Right renal pelvis (tissue), 4 donors: ENCODE measurements at regions not wholly inside any gene's neighbourhood (a gene's known extent, or its start where the extent isn't known, plus 50 kb on each side); places are given as distances from the start of the nearest gene placed in this dataset.

Experiments
- DNase-seq, 4 donors: peaks; one replicate each; pipeline ENCODE4 v3.0.0-alpha.2; 2013; ENCODE audit warnings: low read depth in 4 of 4, low spot score in 3 of 4, missing footprints in 1 of 4

- DNase-seq: no peak
These were observed 443.0 kb downstream of the GPM6A start for GRCh38 chr4:175369087-175369486.

GRCh38 chr4:175371091-175371490 is 441.0 kb downstream of the GPM6A start:
- no peak for DNase-seq

DNA sequence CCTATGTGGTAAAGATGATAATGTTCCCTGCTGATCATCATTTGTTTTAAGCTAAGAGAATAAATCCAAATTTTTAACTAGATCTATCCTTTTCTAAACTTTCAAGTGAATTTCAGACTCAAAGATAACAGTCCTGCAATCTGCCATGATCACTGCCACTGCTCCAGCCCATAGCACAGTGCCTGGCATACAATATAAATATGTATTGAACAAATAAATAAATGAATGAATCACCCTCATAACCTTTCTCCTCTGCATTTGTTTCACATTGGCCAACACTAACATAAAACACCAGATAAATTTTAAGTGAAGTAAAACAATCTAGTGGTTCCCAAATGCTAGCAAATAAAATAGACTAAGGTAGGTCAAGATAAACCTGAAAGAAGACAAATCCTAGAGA is 439.0 kb downstream of the GPM6A start:
- DNase-seq: no peak

DNA sequence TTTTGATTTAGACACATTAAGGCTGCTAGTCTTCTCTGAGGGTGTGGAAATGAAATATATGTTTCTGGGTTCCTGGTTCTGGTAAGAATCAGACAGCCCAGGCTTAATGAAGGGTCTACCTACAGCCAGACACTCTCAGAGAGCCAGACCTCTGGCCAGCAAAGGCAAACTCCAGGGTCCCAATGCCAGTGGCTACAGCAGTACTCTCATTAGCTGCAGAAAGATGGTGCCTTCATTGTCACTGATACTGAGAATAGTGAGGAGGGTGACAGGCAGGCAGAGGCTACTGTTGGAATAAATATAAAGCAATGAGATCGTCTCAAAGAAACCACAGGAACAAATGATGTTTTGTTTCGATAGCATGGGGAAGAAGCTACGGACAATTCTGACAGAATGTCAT is 437.6 kb downstream of the GPM6A start:
- DNase-seq: no peak

DNA sequence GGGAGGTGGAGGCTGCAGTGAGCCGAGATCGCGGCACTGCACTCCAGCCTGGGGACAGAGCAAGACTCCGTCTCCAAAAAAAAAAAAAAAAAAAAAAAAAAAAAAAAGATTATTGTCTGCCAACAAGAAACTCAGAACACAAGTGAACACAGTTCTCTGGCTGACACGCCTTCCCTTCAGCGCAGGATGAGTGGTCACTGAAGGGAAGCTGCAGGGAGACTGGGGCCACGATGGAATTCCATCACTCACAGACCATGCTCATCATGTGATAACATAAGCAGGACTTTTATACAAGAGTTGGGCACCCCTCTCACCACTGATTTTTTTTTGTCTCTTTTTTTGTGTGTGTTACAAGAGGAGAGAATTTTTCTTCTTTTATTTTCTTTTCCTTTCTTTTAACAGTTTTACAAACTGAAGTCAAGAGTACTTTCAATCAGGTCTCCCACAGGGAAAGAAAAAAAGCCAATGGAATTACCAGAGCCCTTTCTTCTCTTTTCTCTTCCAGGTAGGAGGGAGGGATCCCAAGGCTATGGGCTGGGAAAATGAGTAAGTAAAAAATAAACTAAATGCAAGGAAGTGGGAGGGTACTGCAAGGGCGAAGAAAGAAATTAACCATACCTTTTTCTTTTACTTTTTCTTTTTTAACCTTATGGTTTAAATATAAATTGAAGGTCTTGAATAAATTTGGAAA is 435.6 kb downstream of the GPM6A start:
- DNase-seq: no peak

DNA sequence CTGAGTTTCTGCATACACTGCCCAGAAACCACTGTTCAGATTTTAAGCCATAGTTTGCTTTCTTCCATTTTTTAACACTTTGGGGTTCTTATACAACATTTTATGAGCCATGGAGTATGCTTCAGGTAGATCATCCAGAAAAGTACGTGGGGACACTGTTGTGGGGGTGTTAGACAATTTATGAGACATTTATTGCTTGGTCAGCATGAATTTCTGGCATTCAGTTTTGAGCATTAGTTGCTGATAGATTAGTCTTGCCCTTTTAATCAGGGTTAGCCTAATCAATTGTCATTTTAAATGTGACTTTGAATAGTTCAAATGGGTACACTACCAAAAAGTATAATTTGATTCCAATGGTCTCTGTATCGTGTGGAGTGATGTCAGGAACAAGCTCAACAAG is 434.9 kb downstream of the GPM6A start:
- DNase-seq: no peak

DNA sequence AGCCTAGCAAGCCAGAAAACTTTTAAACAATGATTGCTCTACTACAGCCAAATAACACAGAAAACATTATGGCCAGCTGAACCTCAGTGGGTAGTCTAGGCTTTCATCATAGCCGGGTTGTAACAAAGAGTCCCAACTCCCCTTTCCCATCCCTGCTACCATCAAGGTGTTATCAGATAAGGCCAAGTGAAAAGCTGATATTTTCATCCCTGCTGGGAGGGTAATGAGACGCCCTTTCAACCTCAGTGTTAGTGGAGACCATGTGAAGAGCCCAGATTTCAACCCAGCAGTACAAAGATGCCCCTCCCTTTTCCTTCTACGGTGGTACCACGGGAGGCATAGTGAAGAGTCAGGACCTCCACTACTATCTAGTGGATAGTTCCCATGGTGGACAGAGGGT is 433.7 kb downstream of the GPM6A start:
- DNase-seq: no peak

- DNase-seq: no peak
These were observed 431.2 kb downstream of the GPM6A start for GRCh38 chr4:175380841-175381240.

GRCh38 chr4:175385797-175386196 is 426.3 kb downstream of the GPM6A start:
- no peak for DNase-seq

- DNase-seq: no peak
These were observed 425.1 kb downstream of the GPM6A start for GRCh38 chr4:175386776-175387507.

DNA sequence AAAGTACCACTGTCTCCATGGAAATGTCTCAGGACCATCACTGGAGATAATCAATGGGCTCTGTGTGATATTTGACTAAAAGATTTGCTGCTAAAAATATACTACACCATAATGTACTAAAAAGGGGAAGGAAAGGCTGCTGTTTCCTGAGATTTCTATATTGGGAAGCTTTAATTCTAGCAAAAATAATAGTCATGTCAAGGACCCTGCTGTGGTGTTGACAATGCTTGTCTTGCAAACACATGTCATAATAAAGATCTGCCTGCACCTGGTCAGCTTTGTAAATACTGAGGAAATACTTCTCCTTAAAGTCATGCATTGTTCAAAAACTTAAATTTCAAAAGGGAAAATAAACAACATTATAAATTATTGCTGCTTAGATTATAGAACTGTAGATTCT is 417.9 kb downstream of the GPM6A start:
- DNase-seq: no peak

GRCh38 chr4:175405961-175406360 is 406.1 kb downstream of the GPM6A start:
- DNase-seq: no peak

DNA sequence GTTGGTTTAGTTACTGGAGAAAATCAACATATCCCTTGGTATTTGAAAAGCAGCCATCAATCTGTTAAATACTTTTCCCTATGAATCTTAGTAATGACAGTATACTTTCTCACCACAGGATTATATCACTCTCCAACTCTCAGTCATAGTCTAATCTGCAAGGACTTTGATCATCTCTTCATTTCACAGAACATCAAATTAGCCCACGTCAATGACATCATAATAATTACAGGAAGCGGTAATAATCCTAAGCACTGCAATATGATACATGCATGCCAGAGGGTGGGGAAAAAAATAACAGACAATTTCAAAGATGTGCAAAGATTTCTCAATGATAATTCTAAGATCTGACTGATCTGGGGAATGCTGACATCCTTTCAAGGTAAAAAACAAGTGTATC is 404.1 kb downstream of the GPM6A start:
- no peak for DNase-seq

GRCh38 chr4:175411251-175411650 is 400.8 kb downstream of the GPM6A start:
- no peak for DNase-seq

DNA sequence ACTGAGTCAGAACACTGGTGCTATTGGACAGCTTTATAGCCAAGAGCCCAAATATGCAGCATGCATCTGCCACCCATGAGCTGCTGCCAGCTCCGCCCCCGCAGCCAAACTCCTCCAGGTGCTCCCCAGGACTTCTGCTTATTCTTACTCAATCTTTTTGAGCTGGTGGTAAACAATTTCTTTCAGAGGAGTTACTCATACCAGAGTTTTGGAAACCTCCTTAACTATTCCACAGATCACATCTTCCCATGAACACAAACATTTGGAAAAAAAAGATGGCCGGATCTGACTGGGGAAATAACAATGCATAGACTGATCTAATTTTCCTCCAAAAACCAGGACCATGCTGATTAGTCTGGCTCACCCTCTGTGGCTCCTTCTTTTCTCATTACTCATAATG is 399.9 kb downstream of the GPM6A start:
- DNase-seq: no peak

DNA sequence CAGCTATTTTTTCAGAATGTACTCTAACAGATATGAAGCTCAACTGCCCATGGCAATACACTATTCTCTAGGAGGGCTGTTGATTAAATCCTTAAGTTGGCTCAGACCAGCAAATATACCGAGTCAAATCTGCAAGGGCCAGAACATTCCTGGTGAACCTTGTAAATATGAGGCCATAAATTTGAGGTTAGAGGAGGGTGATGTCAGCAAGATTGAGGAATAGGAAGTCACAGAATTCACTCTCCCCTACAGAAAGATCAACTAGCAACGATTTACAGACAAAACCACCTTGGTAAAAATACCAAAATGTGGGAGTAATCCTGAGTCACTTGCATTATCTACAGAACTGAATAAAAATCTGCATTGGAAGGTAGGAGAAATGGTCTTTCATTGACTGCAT is 399.3 kb downstream of the GPM6A start:
- DNase-seq: no peak

- no peak for DNase-seq
These were observed 398.5 kb downstream of the GPM6A start for GRCh38 chr4:175413561-175413960.

GRCh38 chr4:175414602-175415001 is 397.5 kb downstream of the GPM6A start:
- DNase-seq: no peak

DNA sequence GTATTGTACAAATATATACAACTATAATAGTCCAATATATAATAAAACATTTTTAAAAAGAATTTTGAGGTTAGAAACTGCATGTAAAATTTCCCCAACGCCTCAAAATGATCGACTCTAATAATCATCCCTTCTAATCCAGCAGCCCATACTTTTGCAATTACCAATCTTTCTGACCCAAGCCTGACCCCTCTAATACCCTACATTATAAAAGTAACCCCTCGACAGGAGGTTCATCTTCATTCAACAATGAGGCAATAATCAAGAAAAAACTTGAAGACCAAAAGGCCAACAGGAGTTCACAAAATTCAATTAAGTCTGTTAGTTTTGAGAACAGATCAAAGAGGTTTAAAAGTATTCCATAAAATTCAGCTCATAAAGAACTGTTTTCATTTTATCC is 393.5 kb downstream of the GPM6A start:
- no peak for DNase-seq

GRCh38 chr4:175419236-175419718 is 392.8 kb downstream of the GPM6A start:
- DNase-seq: no peak

GRCh38 chr4:175421506-175421905 is 390.6 kb downstream of the GPM6A start:
- no peak for DNase-seq

- DNase-seq: no peak
These were observed 389.7 kb downstream of the GPM6A start for GRCh38 chr4:175422331-175422730.
